Osteoblast (primary cell): ENCODE measurements at regions not wholly inside any gene's neighbourhood (a gene's known extent, or its start where the extent isn't known, plus 50 kb on each side); places are given as distances from the start of the nearest gene placed in this dataset.
"Not testable (repeated sequence)": the region's sequence is repeated elsewhere in the genome, so short reads cannot be mapped to it uniquely, and the experiment has no call there.

Experiments
- DNase-seq: peaks from one replicate; pipeline ENCODE4 v3.0.0; 2011; ENCODE audit warnings: low spot score, mixed read lengths; ENCODE audit not compliant: insufficient read length; ENCODE audit errors: missing footprints
- H2AFZ ChIP-seq: 2 replicates; pipeline ENCODE4 v1.6.0; 2011; ENCODE audit warnings: mild to moderate bottlenecking, low read length
- H3K27ac ChIP-seq: 2 replicates; pipeline ENCODE4 v1.5.1; 2011; ENCODE audit warnings: mild to moderate bottlenecking, low read depth, low read length, moderate library complexity
- H3K27me3 ChIP-seq: 2 replicates; pipeline ENCODE4 v1.6.0; 2012; ENCODE audit warnings: mild to moderate bottlenecking, control low read depth, inconsistent platforms, low read length, moderate library complexity; ENCODE audit not compliant: insufficient read depth
- H3K36me3 ChIP-seq: 2 replicates; pipeline ENCODE4 v1.5.1; 2011; ENCODE audit warnings: mild to moderate bottlenecking, low read length, control low read depth, moderate library complexity; ENCODE audit not compliant: insufficient read depth
- H3K4me1 ChIP-seq: 2 replicates; pipeline ENCODE4 v1.5.1; 2011; ENCODE audit warnings: mild to moderate bottlenecking, low read length, control low read depth, moderate library complexity; ENCODE audit not compliant: insufficient read depth
- H3K4me2 ChIP-seq: 2 replicates; pipeline ENCODE4 v1.6.0; 2011; ENCODE audit warnings: mild to moderate bottlenecking, low read length; ENCODE audit not compliant: insufficient read depth
- H3K4me3 ChIP-seq: fragments of 200-600 bp; sonication (generic); 3 replicates; pipeline ENCODE4 v1.5.1; 2012; ENCODE audit warnings: mild to moderate bottlenecking, low read length, inconsistent platforms; ENCODE audit not compliant: insufficient read depth
- H3K79me2 ChIP-seq: 2 replicates; pipeline ENCODE4 v1.6.0; 2012; ENCODE audit warnings: mild to moderate bottlenecking, low read length, control low read depth, inconsistent platforms; ENCODE audit not compliant: insufficient read depth
- H3K9me3 ChIP-seq: 2 replicates; pipeline ENCODE4 v1.5.1; 2011; ENCODE audit warnings: low read depth, low read length, control low read depth
- H4K20me1 ChIP-seq: 2 replicates; pipeline ENCODE4 v1.6.0; 2012; ENCODE audit warnings: mild to moderate bottlenecking, low read length, control low read depth; ENCODE audit not compliant: insufficient read depth
- TF ChIP-seq, protein P1 (sequence below): IDR thresholded peaks from 2 replicates; pipeline ENCODE4 v1.5.1; 2011; ENCODE audit warnings: mild to moderate bottlenecking, low read depth, low read length, moderate library complexity; ENCODE audit errors: extremely low read depth

DNA sequence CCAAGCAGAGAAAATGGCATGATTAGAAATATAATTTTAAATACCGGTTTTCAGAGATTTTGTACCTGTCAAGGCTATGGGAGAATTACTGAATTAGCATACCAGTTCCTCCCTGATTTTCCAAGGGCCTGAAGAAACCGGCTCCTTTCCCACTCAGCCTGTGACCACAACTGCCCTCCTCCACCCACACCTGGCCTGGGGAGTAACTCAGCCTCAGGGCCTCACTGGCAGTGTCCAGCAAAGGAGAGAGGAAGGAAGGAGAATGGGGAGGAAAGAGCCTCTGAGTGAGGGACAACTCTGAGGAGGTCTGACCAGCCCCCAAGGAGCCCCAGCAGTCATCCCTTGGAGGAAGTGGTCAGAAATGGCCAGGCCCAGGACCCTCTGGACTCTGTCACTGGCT lies 98.0 kb upstream of the LYZL2 start:
- TF ChIP-seq, protein P1, sequence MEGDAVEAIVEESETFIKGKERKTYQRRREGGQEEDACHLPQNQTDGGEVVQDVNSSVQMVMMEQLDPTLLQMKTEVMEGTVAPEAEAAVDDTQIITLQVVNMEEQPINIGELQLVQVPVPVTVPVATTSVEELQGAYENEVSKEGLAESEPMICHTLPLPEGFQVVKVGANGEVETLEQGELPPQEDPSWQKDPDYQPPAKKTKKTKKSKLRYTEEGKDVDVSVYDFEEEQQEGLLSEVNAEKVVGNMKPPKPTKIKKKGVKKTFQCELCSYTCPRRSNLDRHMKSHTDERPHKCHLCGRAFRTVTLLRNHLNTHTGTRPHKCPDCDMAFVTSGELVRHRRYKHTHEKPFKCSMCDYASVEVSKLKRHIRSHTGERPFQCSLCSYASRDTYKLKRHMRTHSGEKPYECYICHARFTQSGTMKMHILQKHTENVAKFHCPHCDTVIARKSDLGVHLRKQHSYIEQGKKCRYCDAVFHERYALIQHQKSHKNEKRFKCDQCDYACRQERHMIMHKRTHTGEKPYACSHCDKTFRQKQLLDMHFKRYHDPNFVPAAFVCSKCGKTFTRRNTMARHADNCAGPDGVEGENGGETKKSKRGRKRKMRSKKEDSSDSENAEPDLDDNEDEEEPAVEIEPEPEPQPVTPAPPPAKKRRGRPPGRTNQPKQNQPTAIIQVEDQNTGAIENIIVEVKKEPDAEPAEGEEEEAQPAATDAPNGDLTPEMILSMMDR, result no peak
- no peak overlapping the region for H3K27ac ChIP-seq
- peak overlapping the region; percentile 11 for H2AFZ ChIP-seq
- H3K4me1 ChIP-seq, result no peaks in the 10 kb centered on the region
- no peaks in the 10 kb centered on the region for H3K79me2 ChIP-seq
- no peak overlapping the region for H3K4me3 ChIP-seq
- no peak overlapping the region for H3K4me2 ChIP-seq
- no peaks in the 10 kb centered on the region for H3K36me3 ChIP-seq
- H4K20me1 ChIP-seq, result no peaks in the 10 kb centered on the region
- H3K9me3 ChIP-seq, result no peaks in the 10 kb centered on the region
- DNase-seq, result no peak
- H3K27me3 ChIP-seq, result no peaks in the 10 kb centered on the region

DNA sequence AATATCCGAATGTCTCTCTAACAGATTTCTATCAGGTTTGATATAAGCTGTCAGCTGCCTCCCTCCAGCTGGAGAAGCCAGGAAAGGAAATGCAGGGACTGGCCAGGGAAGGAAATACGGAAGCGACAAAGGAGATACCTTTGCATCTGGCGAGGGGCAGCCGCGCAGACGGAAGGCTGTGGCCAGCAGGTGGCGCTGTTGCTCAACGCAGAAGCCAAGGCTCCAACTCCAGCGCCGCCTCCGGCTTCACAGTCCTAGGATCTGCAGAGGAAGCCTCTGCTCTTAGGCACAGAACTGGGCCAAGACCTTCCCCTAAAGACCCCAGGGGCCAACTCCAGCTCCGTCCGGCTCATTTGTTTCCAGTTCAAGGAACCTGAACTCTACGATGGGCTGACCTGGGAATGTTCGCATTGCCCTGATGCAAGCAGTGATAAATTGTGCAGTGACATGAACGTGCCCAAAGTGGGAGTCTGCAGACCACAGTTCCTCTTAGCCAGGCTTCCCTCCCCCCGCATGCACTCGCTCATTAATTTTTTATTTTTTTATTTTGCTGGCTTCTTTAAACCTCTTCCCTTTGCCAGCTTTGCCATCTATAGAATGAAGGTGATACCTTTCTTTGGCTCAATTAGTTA lies 97.3 kb upstream of the LYZL2 start:
- TF ChIP-seq, protein P1, result peak; percentile 61
- not testable (repeated sequence) for H3K27me3 ChIP-seq, H3K36me3 ChIP-seq, H3K27ac ChIP-seq, DNase-seq, H4K20me1 ChIP-seq, H3K4me1 ChIP-seq, H3K4me3 ChIP-seq, H3K9me3 ChIP-seq, H3K79me2 ChIP-seq
- Histone ChIP-seq H2AFZ (peak overlapping the region; percentile 59), H3K4me2 (peak overlapping the region; percentile 36)

- H3K4me3 ChIP-seq, result no peak overlapping the region
- no peak overlapping the region for H2AFZ ChIP-seq
- no peak overlapping the region for H3K4me2 ChIP-seq
- no peaks in the 10 kb centered on the region for H3K36me3 ChIP-seq
- DNase-seq, result no peak
- H3K27ac ChIP-seq, result no peak overlapping the region
- TF ChIP-seq, protein P1, result no peak
- H3K79me2 ChIP-seq, result no peaks in the 10 kb centered on the region
- H3K27me3 ChIP-seq, result no peaks in the 10 kb centered on the region
- H3K4me1 ChIP-seq, result no peaks in the 10 kb centered on the region
- no peaks in the 10 kb centered on the region for H3K9me3 ChIP-seq
- H4K20me1 ChIP-seq, result no peaks in the 10 kb centered on the region
Measured at GRCh38 chr10:30725661-30726060, 96.1 kb upstream of the LYZL2 start.

DNA sequence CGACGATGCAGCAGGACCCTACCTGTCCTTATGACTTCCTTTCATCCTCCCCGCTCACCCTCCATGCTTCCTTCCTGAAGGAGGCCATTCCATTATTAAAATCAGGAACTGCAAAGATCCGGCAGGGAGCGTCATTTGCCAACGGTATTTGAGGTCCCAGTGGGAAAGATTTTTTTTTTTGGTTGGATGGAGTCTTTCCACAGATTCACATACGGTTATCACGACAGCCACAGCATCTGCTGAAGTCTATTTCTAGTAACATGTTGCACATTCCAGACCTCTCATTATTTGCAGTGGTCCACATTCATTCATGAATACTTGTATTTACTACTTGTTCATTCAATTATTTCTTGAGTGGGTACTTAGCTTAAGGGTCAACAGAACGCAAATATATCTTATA lies 94.7 kb upstream of the LYZL2 start:
- no peak for DNase-seq
- H2AFZ ChIP-seq, result no peak overlapping the region
- H3K4me1 ChIP-seq, result no peaks in the 10 kb centered on the region
- H3K27ac ChIP-seq, result no peak overlapping the region
- H3K27me3 ChIP-seq, result no peaks in the 10 kb centered on the region
- H3K36me3 ChIP-seq, result no peaks in the 10 kb centered on the region
- no peak overlapping the region for H3K4me3 ChIP-seq
- TF ChIP-seq, protein P1, result no peak
- no peaks in the 10 kb centered on the region for H3K79me2 ChIP-seq
- no peaks in the 10 kb centered on the region for H3K9me3 ChIP-seq
- H3K4me2 ChIP-seq, result no peak overlapping the region
- no peaks in the 10 kb centered on the region for H4K20me1 ChIP-seq
